SK-N-MC (cell line): ENCODE measurements at regions not wholly inside any gene's neighbourhood (a gene's known extent, or its start where the extent isn't known, plus 50 kb on each side); places are given as distances from the start of the nearest gene placed in this dataset.

ENCODE experiments used
- EZH2 ChIP-seq: fragments of 200-600 bp; sonication (generic); IDR thresholded peaks from one replicate; pipeline ENCODE4 v1.6.1; 2017; ENCODE audit warnings: antibody characterized with exemption
- FOXP2 ChIP-seq: optimal IDR thresholded peaks from 2 replicates; pipeline ENCODE3; 2011; ENCODE audit warnings: mild to moderate bottlenecking, moderate library complexity; ENCODE audit not compliant: insufficient read depth; ENCODE audit errors: extremely low read length, control extremely low read depth
- POLR2AphosphoS5 ChIP-seq: IDR thresholded peaks from 2 replicates; pipeline ENCODE4 v1.6.1; 2012; ENCODE audit warnings: mild to moderate bottlenecking, low read depth, low read length, borderline replicate concordance

GRCh38 chrX:131725001-131725654 is 181.3 kb downstream of the OR13H1 start:
- TF ChIP-seq POLR2AphosphoS5 (no peak), EZH2 (no peak), FOXP2 (no peak)
